Stimulated activated memory B cell treated with anti-CD40 and anti-IgM and Interleukin-4, amounts not matched to agents 10 μg/mL and 1 μg/mL and 100 μg/mL, for 72 hours (primary cell): ENCODE measurements at regions not wholly inside any gene's neighbourhood (a gene's known extent, or its start where the extent isn't known, plus 50 kb on each side); places are given as distances from the start of the nearest gene placed in this dataset.

Experiments used
- ATAC-seq: fragments of 150-1000 bp; cut with Tn5 transposase; 2 replicates; pipeline ENCODE4 v1.10.0; 2021
- H3K27ac Mint-ChIP-seq: one replicate; pipeline ENCODE4 v1.8.0; 2022; ENCODE audit warnings: mild to moderate bottlenecking, mixed read lengths
- H3K27me3 Mint-ChIP-seq: one replicate; pipeline ENCODE4 v1.8.0; 2022; ENCODE audit warnings: mixed read lengths
- H3K36me3 Mint-ChIP-seq: one replicate; pipeline ENCODE4 v1.8.0; 2022; ENCODE audit warnings: mixed read lengths
- H3K4me1 Mint-ChIP-seq: one replicate; pipeline ENCODE4 v1.8.0; 2022; ENCODE audit warnings: mixed read lengths
- H3K4me3 Mint-ChIP-seq: one replicate; pipeline ENCODE4 v1.8.0; 2022; ENCODE audit warnings: mild to moderate bottlenecking, moderate library complexity, mixed read lengths
- H3K9me3 Mint-ChIP-seq: one replicate; pipeline ENCODE4 v1.8.0; 2022; ENCODE audit warnings: mixed read lengths

DNA sequence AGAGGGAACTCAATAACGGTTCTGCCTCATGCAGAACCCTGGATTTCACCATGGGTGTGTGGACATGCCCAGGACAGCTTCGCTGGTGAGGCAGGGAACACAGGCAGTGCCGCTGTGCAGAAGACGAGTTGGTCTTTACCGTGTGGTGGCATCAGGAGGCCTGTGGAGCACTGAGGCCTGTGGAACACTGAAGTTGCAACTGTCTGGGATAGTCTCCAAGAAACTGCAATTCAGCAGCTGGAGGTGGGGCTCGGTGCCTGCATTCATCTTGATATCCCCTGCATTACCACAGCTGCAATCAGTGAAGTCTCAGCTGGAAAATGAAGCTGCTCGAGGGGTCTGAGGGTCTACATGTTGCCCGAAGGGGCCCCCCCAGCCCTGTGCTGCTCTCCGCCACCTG lies 202.4 kb upstream of the CDH4 start:
- no peaks in the 10 kb centered on the region for H3K27me3 Mint-ChIP-seq
- H3K27ac Mint-ChIP-seq = no peak overlapping the region
- ATAC-seq = no peak
- H3K36me3 Mint-ChIP-seq = no peaks in the 10 kb centered on the region
- no peaks in the 10 kb centered on the region for H3K4me1 Mint-ChIP-seq
- peaks cover 4% of the 10 kb centered on the region for H3K9me3 Mint-ChIP-seq
- no peak overlapping the region for H3K4me3 Mint-ChIP-seq

DNA sequence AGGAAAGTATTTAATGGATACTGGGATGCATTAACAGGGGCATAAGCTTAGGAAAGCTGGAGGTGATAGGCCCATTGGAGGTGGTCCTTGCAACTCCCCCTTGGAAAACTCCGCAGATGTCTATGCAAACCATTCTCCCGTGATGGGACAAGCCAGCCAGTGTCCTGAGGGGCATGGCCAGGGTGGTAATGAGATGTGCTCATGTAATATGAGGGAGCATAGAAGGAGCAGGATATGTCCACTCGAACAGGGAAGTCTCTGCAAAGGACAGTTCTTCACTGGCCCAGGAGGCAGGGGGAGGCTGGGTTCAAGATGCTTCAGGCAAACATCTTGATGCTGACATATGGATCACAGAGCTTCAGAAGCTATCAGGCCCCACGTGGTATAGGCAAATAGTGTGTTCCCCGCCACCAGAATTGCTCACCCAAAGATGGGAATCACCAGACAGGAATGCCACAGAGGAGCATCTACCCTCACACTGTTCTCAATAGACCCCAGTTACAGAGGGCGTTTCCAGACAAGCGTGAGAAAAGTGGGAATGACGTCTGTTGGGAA lies 201.6 kb upstream of the CDH4 start:
- H3K36me3 Mint-ChIP-seq = no peaks in the 10 kb centered on the region
- peaks cover 4% of the 10 kb centered on the region for H3K9me3 Mint-ChIP-seq
- H3K4me3 Mint-ChIP-seq = no peak overlapping the region
- ATAC-seq = no peak
- H3K4me1 Mint-ChIP-seq = no peaks in the 10 kb centered on the region
- no peaks in the 10 kb centered on the region for H3K27me3 Mint-ChIP-seq
- H3K27ac Mint-ChIP-seq = no peak overlapping the region

DNA sequence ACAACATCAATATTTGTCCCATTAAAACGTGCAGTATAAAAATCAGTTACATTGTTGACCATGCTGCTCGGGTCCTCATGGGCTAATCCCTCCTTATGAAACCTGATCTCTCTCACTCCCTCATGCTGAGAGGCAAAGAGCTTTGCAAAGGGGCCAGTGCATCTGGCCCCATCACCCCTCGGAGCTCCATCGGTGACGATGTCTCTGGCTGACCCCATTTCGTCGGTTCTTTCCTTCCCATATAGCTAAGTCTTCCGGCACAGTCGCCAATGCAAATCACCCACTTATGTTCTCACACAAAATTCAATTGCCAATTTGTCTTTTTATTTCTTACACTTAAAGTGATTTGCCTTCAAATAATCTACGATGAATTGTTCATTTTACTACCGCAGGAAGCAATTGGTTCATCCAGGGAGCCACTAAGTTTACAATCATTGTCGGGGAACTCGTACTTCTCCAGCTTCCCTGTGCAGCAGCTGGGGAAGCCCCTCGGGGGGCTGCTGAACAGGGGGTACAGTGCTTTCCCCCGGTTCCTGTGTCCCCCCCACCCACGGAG lies 199.8 kb upstream of the CDH4 start:
- H3K27ac Mint-ChIP-seq = no peak overlapping the region
- H3K36me3 Mint-ChIP-seq = no peaks in the 10 kb centered on the region
- H3K4me3 Mint-ChIP-seq = no peak overlapping the region
- H3K4me1 Mint-ChIP-seq = no peaks in the 10 kb centered on the region
- H3K9me3 Mint-ChIP-seq = peaks cover 2% of the 10 kb centered on the region
- no peak for ATAC-seq
- H3K27me3 Mint-ChIP-seq = no peaks in the 10 kb centered on the region

DNA sequence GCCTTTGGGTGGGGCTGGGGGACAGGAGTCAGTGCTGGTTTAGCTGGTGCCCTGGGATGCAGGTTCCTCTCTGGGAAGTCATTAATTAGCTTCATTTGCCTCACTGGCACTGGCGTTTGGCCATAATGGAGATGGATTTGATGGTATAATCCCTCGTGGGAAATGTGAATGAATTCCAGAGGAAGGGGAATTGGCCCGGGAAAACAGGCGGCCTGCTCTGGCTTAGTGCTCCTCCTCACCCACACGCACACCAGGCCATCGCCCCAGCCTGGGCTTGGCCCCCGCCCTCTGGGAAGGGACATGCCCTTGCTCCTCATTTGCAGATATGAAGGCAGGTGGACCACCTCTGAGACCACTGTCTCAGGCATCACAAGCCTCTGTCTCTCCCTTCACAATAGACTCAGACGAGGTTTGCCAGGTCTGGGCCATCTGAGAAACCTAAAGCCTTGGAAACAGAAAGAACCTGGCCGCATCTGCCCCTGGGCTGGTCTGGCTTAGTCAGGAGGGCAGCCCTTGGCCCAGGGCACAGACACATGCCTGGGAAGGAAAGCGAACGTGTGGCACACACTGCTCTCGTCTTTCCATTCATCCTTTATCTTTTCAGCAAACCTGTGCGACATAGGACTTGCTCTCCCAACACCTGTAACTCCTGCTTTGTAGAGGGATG lies 199.2 kb upstream of the CDH4 start:
- H3K4me3 Mint-ChIP-seq = no peak overlapping the region
- no peaks in the 10 kb centered on the region for H3K27me3 Mint-ChIP-seq
- no peaks in the 10 kb centered on the region for H3K4me1 Mint-ChIP-seq
- H3K9me3 Mint-ChIP-seq = peaks cover 2% of the 10 kb centered on the region
- no peak for ATAC-seq
- H3K36me3 Mint-ChIP-seq = no peaks in the 10 kb centered on the region
- H3K27ac Mint-ChIP-seq = no peak overlapping the region

DNA sequence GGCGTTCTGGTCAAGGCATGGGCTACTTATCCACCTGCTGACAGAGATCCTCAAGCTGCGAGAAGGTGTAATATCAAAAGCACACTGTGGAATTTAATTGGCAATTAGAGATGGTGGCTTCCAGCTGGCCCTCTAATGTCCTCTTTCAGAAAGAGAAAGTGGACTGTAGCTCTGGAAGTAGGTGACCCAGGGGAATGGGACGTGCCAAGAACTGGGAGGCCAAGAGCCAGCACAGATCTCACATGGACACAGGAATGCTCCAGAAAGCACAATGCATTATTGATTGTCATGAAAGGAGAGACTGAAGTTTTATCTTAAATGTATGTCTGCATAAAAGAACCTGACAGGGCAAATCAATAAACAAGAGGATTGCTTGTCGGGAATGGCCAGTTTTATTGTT lies 198.6 kb upstream of the CDH4 start:
- no peak for ATAC-seq
- H3K9me3 Mint-ChIP-seq = peaks cover 2% of the 10 kb centered on the region
- H3K4me1 Mint-ChIP-seq = no peaks in the 10 kb centered on the region
- H3K4me3 Mint-ChIP-seq = no peak overlapping the region
- H3K36me3 Mint-ChIP-seq = no peaks in the 10 kb centered on the region
- H3K27ac Mint-ChIP-seq = no peak overlapping the region
- H3K27me3 Mint-ChIP-seq = no peaks in the 10 kb centered on the region

DNA sequence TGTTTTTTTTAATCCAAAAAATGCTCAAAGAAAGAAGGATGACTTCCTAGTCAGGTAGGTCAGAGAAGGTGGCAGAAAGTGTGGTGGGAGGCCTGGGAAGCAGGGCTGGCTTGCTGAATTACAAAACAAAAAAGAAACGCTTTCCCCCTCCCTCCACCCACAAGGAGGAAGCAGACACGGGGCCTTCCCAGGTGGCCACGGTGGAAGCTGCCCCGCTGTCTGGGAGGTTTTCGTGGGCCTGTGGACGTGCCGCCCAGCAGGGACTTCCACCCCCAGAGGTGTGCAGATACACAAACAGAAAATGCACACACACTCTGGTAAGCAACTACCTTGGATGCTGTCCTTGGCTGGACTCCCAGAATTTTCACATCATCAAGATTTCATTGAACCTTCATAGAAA lies 198.2 kb upstream of the CDH4 start:
- ATAC-seq = no peak
- Mint-ChIP-seq H3K36me3 (no peaks in the 10 kb centered on the region), H3K27ac (no peak overlapping the region), H3K27me3 (no peaks in the 10 kb centered on the region), H3K4me3 (no peak overlapping the region), H3K4me1 (no peaks in the 10 kb centered on the region), H3K9me3 (no peaks in the 10 kb centered on the region)

DNA sequence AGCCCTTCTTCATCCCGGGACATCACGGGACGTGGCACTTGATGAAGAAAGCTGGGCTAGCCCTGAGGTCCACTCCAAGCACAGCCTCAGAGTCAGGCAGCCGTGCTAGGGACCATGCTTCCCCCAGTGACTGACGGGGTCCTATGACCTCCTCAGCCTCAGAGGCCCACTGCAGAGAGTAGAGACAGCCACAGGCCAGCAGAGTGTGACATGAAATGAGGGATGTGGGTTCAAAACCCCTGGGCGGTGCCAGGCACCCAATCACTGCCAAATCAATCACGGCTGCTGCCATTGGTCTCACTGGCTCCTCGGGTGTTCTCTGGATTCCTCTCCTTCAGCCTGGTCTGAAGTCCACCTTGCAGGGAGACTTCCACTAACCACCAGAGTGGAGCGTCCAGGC lies 197.7 kb upstream of the CDH4 start:
- H3K4me3 Mint-ChIP-seq = no peak overlapping the region
- no peaks in the 10 kb centered on the region for H3K9me3 Mint-ChIP-seq

DNA sequence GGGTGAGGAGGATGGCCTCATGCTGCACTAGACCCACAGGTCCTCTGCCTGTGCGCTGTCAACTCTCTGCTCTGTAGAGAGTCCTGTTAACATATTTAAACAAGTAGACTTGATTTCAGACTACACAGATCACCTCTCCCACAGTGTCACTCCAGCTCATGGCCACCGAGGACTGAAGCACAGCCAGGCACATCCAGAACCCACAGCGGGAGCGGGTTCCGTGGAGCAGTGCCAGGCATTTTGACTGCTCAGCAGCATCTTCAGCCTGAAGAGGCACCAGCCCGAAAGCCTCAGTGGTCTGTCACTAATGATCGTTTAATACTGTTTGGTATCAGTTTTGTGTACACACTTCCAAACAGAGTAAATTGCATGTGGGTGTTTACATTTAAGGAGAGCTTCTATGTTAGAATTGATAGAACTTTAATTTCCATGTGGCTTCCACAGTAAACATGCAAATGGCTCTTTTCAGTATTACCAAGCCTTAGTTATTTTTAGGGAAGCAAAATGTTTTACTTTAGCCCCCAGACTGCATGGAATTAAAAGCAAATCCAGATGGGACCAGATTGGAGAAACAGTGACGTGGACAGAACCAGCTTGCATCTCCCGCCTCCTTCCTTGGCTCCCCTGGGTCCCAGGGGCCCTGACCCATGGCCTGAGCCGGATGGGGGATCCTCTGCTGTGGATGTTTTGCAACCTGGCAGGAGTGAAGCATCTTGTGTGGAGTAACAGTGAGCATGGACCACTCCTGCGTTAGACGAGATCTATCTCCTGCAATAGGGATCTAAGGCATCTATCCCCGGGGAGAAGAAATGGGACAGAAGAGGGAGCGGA lies 196.7 kb upstream of the CDH4 start:
- no peaks in the 10 kb centered on the region for H3K9me3 Mint-ChIP-seq
- H3K27ac Mint-ChIP-seq = no peak overlapping the region
- H3K36me3 Mint-ChIP-seq = no peaks in the 10 kb centered on the region

More for the DNA sequence above, 197.7 kb upstream of the CDH4 start:
- no peak for ATAC-seq
- Mint-ChIP-seq H3K4me1 (no peaks in the 10 kb centered on the region), H3K27ac (no peak overlapping the region), H3K36me3 (no peaks in the 10 kb centered on the region), H3K27me3 (no peaks in the 10 kb centered on the region)

DNA sequence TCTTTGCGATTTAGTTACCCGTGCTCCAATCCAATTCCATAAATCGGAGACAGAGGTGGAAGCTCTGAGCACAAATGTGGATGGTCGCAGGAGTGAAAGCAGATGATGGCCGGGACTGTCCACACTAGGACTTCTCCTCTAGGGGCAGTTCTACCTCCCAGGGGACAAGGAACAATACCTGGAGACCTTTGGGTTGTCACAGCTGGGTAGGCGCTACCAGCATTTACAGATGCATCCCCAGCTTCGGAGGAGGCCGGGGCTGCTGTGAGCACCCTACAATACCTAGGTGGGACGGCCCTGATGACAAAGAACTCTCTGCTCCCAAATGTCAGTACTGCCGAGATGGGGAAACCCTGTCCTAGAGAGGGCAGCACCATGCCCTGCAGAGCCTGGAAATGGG lies 195.9 kb upstream of the CDH4 start:
- no peaks in the 10 kb centered on the region for H3K9me3 Mint-ChIP-seq
- H3K27ac Mint-ChIP-seq = no peak overlapping the region
- ATAC-seq = no peak
- H3K4me3 Mint-ChIP-seq = no peak overlapping the region
- H3K4me1 Mint-ChIP-seq = no peaks in the 10 kb centered on the region
- no peaks in the 10 kb centered on the region for H3K27me3 Mint-ChIP-seq
- H3K36me3 Mint-ChIP-seq = no peaks in the 10 kb centered on the region

More for the DNA sequence above, 196.7 kb upstream of the CDH4 start:
- H3K4me3 Mint-ChIP-seq = no peak overlapping the region
- H3K27me3 Mint-ChIP-seq = no peaks in the 10 kb centered on the region
- no peak for ATAC-seq
- H3K4me1 Mint-ChIP-seq = no peaks in the 10 kb centered on the region

DNA sequence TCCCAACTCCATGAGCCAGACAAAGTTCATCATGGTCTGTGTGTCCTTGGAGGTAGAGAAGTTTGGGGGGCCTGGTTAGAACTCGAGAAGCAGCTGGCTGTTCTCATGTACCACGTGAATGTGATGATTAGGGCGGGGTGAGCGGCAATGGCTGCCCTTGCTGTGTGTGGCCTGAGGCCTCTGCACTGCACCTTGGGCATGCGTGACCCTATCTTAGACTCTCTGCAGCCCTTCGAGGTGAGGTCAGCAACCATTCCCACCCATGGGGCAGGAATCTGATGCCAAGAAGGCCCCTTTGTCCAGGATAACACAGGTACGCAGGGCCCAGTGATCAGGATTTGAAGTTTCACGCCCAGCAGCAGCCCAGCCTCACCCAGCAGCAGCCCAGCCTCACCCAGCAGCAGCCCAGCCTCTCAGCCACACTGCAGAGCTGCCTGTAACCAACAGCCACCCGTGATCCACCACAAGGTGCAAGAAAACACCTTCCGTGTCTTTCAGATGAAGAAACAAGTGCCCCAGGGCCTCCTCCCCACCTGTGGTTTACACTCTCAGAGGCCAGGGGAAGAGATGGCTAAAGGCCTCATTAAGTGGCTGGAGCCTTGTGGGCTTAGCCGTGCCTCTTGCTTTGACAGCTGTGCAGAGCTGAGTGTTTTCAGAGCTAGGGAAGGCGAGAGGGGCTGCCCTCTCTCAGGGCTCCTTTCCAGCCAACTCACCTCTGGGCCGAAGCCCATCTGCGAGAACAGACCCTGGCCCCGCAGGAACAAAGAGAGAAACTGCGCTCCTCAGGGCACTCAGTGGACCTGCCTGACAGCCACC lies 195.2 kb upstream of the CDH4 start:
- Mint-ChIP-seq H3K27ac (no peak overlapping the region), H3K9me3 (no peaks in the 10 kb centered on the region), H3K36me3 (no peaks in the 10 kb centered on the region), H3K27me3 (no peaks in the 10 kb centered on the region), H3K4me1 (no peaks in the 10 kb centered on the region), H3K4me3 (no peak overlapping the region)
- no peak for ATAC-seq

DNA sequence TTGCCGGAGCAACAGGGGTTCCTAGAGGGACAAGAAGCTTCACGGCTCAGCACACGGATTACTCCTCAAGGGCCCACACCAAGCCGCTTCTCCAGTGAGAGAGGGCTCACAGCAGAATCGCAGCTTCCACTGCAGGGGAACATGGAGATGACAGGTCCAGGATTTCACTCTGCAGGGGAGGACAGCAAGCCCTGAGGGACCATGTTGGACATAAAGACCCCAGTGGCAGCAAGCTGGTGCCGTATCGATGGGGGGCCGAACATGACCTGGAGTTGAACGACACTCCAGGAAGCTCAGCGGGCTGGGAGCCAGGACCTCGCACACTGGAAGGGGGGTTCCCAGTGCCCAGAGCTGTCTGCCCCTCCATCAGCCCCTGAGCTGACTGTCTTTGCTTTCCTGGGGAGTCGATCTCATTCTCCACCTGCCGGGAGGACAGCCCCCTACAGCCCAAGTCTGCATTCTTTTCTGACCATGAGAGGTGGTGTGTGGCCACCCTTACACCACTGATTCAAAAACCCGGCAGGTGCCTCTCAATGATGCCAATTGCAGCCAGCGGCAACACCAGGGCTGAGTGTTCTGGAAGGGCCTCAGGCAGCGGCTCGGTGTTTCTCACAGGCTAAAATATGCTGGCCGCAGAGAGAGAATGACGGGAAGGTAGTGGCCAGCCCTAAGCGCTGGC lies 194.5 kb upstream of the CDH4 start:
- ATAC-seq = no peak
- H3K4me3 Mint-ChIP-seq = no peak overlapping the region
- H3K36me3 Mint-ChIP-seq = no peaks in the 10 kb centered on the region
- no peaks in the 10 kb centered on the region for H3K4me1 Mint-ChIP-seq
- H3K27ac Mint-ChIP-seq = no peak overlapping the region
- no peaks in the 10 kb centered on the region for H3K27me3 Mint-ChIP-seq
- peaks cover 2% of the 10 kb centered on the region for H3K9me3 Mint-ChIP-seq

DNA sequence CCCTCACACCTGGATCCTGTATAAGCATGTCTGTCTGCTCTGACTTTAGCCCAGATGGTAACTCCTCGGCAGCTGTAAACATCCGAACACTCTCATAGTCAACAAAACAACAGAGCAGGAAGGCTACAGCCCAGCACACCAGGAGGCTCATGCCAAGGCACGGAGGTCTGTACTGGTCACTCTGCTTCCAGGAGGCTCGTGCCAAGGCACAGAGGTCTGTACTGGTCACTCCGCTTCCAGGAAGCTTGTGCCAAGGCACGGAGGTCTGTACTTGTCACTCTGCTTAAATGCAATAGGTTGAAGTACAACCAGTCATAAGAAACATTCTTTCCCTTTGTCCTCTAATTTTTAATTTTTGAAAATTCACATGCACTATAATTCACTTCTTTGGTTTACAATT lies 190.1 kb upstream of the CDH4 start:
- no peak for ATAC-seq
- H3K4me3 Mint-ChIP-seq = no peak overlapping the region
- no peaks in the 10 kb centered on the region for H3K27me3 Mint-ChIP-seq
- H3K4me1 Mint-ChIP-seq = no peaks in the 10 kb centered on the region
- no peaks in the 10 kb centered on the region for H3K36me3 Mint-ChIP-seq
- H3K27ac Mint-ChIP-seq = no peak overlapping the region
- peaks cover 8% of the 10 kb centered on the region for H3K9me3 Mint-ChIP-seq

DNA sequence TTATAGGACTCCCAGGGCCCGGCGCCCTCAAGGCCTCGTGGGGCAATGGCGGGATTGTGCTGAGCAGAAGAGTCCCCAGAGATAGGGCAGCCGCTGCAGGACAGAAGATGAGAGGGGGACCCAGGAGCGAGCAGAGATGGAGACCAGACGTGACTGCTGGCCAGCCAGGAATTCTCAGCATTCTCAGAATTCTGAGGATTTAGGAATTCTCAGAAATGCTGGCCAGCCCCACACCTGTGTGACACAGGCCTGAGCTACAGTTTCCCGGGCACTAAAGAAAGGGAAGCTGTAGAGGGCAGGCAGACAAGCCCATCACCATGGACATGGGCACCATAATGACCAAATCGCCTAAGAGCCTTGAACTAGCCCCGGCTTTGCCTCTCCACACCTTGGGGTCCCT lies 186.2 kb upstream of the CDH4 start:
- Mint-ChIP-seq H3K4me1 (no peaks in the 10 kb centered on the region), H3K9me3 (peaks cover 8% of the 10 kb centered on the region), H3K36me3 (no peaks in the 10 kb centered on the region), H3K27me3 (no peaks in the 10 kb centered on the region), H3K27ac (no peak overlapping the region), H3K4me3 (no peak overlapping the region)
- no peak for ATAC-seq

DNA sequence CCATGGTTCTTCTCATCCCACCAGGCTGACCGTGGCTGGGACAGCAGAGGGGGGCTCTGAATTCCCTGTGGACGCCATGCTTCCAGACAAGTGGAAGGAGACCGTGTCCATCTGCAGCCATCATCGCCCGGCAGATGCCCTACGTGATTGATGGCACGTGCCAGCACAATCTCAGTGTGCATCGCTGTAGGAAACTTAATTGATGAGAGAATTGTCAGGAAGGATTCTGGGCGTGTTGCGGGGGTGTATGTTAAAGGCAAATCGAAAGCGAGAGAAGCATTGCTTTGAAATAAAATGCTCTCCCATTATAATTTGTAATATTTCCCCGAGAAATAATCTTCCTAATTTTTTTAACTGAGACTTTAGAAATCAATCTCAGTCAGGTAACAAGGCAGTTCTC lies 185.5 kb upstream of the CDH4 start:
- no peaks in the 10 kb centered on the region for H3K36me3 Mint-ChIP-seq
- H3K4me1 Mint-ChIP-seq = no peaks in the 10 kb centered on the region
- H3K27me3 Mint-ChIP-seq = no peaks in the 10 kb centered on the region
- no peak overlapping the region for H3K4me3 Mint-ChIP-seq
- ATAC-seq = no peak
- H3K27ac Mint-ChIP-seq = no peak overlapping the region
- peaks cover 8% of the 10 kb centered on the region for H3K9me3 Mint-ChIP-seq

DNA sequence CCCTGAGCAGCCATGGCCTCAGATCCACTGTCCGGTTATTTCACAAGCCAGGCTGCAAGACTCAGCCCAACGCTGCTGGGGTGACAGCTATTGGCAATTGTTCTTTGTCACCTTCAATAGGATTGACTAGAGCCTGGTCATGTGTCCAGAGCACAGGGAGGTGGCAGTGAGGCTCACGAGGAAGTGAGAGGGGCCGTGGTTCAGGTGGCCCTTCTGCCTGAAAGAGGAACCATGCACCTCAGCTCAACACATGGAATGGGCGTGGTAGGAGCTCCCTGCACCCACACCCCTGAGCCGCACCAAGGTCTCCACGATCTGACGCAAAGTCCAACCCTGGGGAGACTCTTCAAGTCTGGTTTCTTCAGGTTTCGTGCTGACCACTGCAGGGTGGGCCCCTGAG lies 184.8 kb upstream of the CDH4 start:
- H3K27me3 Mint-ChIP-seq = no peaks in the 10 kb centered on the region
- no peak overlapping the region for H3K27ac Mint-ChIP-seq
- H3K36me3 Mint-ChIP-seq = no peaks in the 10 kb centered on the region
- no peak overlapping the region for H3K4me3 Mint-ChIP-seq
- H3K9me3 Mint-ChIP-seq = peaks cover 8% of the 10 kb centered on the region
- H3K4me1 Mint-ChIP-seq = no peaks in the 10 kb centered on the region
- ATAC-seq = no peak
